ENCODE measurements at regions not wholly inside any gene's neighbourhood (a gene's known extent, or its start where the extent isn't known, plus 50 kb on each side); places are given as distances from the start of the nearest gene placed in this dataset.

DNA sequence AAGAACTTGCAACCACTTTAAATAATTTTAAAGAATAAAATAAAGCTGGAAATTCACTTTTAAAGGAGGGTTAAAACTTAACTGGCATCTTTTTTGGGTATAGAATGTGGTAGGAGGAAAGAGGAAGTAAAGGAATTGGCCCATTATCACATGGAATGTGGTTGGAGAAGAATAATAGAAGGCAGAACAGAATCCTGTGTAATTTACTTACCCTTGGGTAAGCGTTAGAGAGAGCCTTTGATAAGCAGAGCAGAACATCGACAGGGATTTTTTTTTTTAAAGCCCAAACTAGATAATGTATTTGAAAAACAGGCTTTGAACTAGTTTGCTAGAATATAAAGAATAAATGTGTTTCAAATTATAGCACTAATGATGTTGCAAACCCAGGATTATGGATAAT, 199.8 kb upstream of the KIAA1217 start:
- intact Hi-C loops (cut with DNase I, micrococcal nuclease): no loop called here

GRCh38 chr10:24009736-24010135, 199.2 kb upstream of the KIAA1217 start:
- ChIA-PET POLR2A (no interaction called here), CTCF (no interaction called here)

More for the DNA sequence above, 199.8 kb upstream of the KIAA1217 start:
- Histone ChIP-seq H3K4me1 (ENCODE audit: insufficient read depth, low read length) (no peaks in the 10 kb centered on the region), H3K9me3 (ENCODE audit: control insufficient read depth in 1 of 2, insufficient read depth in 1 of 2, low read length in 2 of 2) (no peaks in the 10 kb centered on the region), H3K4me3 (ENCODE audit: low read length) (no peak overlapping the region), H3K27ac (ENCODE audit: low read depth in 1 of 2, low read length in 2 of 2) (no peak overlapping the region), H3K27me3 (ENCODE audit: control insufficient read depth in 1 of 2, insufficient read depth in 2 of 2, low read length in 2 of 2) (no peaks in the 10 kb centered on the region), H3K36me3 (ENCODE audit: insufficient read depth, low read length) (no peaks in the 10 kb centered on the region)
- no peaks in the 10 kb centered on the region for H3K4me1 Mint-ChIP-seq (ENCODE audit: low read depth)
- H3K36me3 Mint-ChIP-seq (ENCODE audit: low read depth): no peaks in the 10 kb centered on the region
- ATAC-seq (ENCODE audit: poor library complexity) (no peak), DNase-seq (no peak)
- CTCF ChIA-PET: no interaction called here
- TF ChIP-seq, protein P1, sequence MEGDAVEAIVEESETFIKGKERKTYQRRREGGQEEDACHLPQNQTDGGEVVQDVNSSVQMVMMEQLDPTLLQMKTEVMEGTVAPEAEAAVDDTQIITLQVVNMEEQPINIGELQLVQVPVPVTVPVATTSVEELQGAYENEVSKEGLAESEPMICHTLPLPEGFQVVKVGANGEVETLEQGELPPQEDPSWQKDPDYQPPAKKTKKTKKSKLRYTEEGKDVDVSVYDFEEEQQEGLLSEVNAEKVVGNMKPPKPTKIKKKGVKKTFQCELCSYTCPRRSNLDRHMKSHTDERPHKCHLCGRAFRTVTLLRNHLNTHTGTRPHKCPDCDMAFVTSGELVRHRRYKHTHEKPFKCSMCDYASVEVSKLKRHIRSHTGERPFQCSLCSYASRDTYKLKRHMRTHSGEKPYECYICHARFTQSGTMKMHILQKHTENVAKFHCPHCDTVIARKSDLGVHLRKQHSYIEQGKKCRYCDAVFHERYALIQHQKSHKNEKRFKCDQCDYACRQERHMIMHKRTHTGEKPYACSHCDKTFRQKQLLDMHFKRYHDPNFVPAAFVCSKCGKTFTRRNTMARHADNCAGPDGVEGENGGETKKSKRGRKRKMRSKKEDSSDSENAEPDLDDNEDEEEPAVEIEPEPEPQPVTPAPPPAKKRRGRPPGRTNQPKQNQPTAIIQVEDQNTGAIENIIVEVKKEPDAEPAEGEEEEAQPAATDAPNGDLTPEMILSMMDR (IDR thresholded peaks at IDR 0.05): no peak
- H3K9me3 Mint-ChIP-seq: peaks cover 2% of the 10 kb centered on the region
- H3K27ac Mint-ChIP-seq: no peak overlapping the region
- peaks cover 9% of the 10 kb centered on the region for H3K27me3 Mint-ChIP-seq
- POLR2A ChIA-PET: no interaction called here
- H3K4me3 Mint-ChIP-seq: no peak overlapping the region

DNA sequence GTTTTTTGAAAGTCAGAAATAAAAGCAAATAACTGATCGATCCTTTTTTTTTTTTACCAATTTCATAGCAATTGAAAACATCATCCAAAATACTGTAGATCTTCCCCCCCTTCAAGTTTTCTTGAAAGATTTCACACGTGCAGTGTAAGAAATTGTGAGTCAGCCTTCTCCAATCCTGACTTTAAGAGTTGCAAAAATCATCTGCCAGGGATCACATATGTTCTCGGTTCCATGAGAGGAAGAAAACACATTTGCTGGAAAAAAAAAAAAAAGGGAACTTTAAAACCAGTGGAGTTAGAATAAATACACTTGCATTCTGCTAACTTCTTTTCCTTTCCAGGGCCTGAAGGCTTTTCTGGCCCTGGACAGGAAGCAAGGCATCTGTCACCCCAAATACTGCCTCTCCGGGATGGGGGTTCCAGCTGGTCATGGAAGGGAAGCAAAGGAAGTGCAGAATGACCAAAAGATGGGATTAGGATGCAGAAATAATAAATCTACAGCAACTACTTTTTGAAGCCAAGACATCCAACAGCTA, 198.4 kb upstream of the KIAA1217 start:
- H3K27ac ChIP-seq (ENCODE audit: low read depth in 1 of 2, low read length in 2 of 2): no peak overlapping the region
- TF ChIP-seq, protein P1 (IDR thresholded peaks at IDR 0.05): no peak
- no peaks in the 10 kb centered on the region for H3K4me1 ChIP-seq (ENCODE audit: insufficient read depth, low read length)
- H3K27me3 ChIP-seq (ENCODE audit: control insufficient read depth in 1 of 2, insufficient read depth in 2 of 2, low read length in 2 of 2): no peaks in the 10 kb centered on the region
- Mint-ChIP-seq H3K27me3 (peaks cover 9% of the 10 kb centered on the region), H3K27ac (no peak overlapping the region), H3K36me3 (ENCODE audit: low read depth) (no peaks in the 10 kb centered on the region), H3K4me3 (no peak overlapping the region), H3K9me3 (peaks cover 2% of the 10 kb centered on the region), H3K4me1 (ENCODE audit: low read depth) (no peaks in the 10 kb centered on the region)
- DNase-seq: no peak
- ChIA-PET POLR2A (no interaction called here), CTCF (no interaction called here)
- ATAC-seq (ENCODE audit: poor library complexity): no peak
- intact Hi-C loops (cut with DNase I, micrococcal nuclease): no loop called here
- no peaks in the 10 kb centered on the region for H3K36me3 ChIP-seq (ENCODE audit: insufficient read depth, low read length)
- H3K4me3 ChIP-seq (ENCODE audit: low read length): no peak overlapping the region
- no peaks in the 10 kb centered on the region for H3K9me3 ChIP-seq (ENCODE audit: control insufficient read depth in 1 of 2, insufficient read depth in 1 of 2, low read length in 2 of 2)

More at GRCh38 chr10:24009736-24010135, 199.2 kb upstream of the KIAA1217 start:
- no peak overlapping the region for H3K4me3 ChIP-seq (ENCODE audit: low read length)
- H3K27ac ChIP-seq (ENCODE audit: low read depth in 1 of 2, low read length in 2 of 2): no peak overlapping the region
- Mint-ChIP-seq H3K27ac (no peak overlapping the region), H3K9me3 (peaks cover 2% of the 10 kb centered on the region), H3K36me3 (ENCODE audit: low read depth) (no peaks in the 10 kb centered on the region), H3K4me3 (no peak overlapping the region), H3K27me3 (peaks cover 9% of the 10 kb centered on the region), H3K4me1 (ENCODE audit: low read depth) (no peaks in the 10 kb centered on the region)
- ATAC-seq (ENCODE audit: poor library complexity): no peak
- TF ChIP-seq, protein P1 (IDR thresholded peaks at IDR 0.05): no peak
- intact Hi-C loops (cut with DNase I, micrococcal nuclease): no loop called here
- H3K36me3 ChIP-seq (ENCODE audit: insufficient read depth, low read length): no peaks in the 10 kb centered on the region
- no peak for DNase-seq
- no peaks in the 10 kb centered on the region for H3K4me1 ChIP-seq (ENCODE audit: insufficient read depth, low read length)
- no peaks in the 10 kb centered on the region for H3K27me3 ChIP-seq (ENCODE audit: control insufficient read depth in 1 of 2, insufficient read depth in 2 of 2, low read length in 2 of 2)
- H3K9me3 ChIP-seq (ENCODE audit: control insufficient read depth in 1 of 2, insufficient read depth in 1 of 2, low read length in 2 of 2): no peaks in the 10 kb centered on the region

Data from CD4-positive, alpha-beta T cell (primary cell).